H1 (cell line): ENCODE measurements at regions not wholly inside any gene's neighbourhood (a gene's known extent, or its start where the extent isn't known, plus 50 kb on each side); places are given as distances from the start of the nearest gene placed in this dataset.

Experiments
- CTCF ChIA-PET: fragments of 300-600 bp; sonication (Branson Sonifier 250); formaldehyde crosslinking; loops from one replicate; lab custom pipeline; 2021; ENCODE audit not compliant: partially characterized antibody; lab: Charles Lee
- POLR2A ChIA-PET: fragments of 300-600 bp; sonication (Branson Sonifier 250); formaldehyde crosslinking; loops from one replicate; lab custom pipeline; 2021; ENCODE audit warnings: inconsistent platforms; ENCODE audit not compliant: partially characterized antibody; lab: Charles Lee
- DNase-seq, 2 experiments: peaks; one replicate each; pipeline versions ENCODE4 v3.0.0 to v3.0.0-alpha.2; 2010 to 2022; ENCODE audit warnings: low spot score in 2 of 2, low read depth in 1 of 2, mixed read lengths in 1 of 2
- FAIRE-seq: peaks from 2 replicates; lab custom pipeline; 2011; peaks lifted over from hg19 to GRCh38; lab: Jason Lieb, UNC
- H2AFZ ChIP-seq: 2 replicates; pipeline ENCODE4 v1.8.1; 2012; ENCODE audit warnings: low read length, inconsistent platforms
- H2AK5ac ChIP-seq: 2 replicates; pipeline ENCODE4 v1.6.1; 2013; ENCODE audit warnings: low read depth, low read length
- H2BK120ac ChIP-seq: replicated peaks from 2 replicates; pipeline ENCODE3; 2013; ENCODE audit warnings: low read depth, low read length, inconsistent platforms
- H2BK12ac ChIP-seq: 2 replicates; pipeline ENCODE4 v1.6.1; 2013; ENCODE audit warnings: low read depth, low read length
- H2BK15ac ChIP-seq: 2 replicates; pipeline ENCODE4 v1.6.1; 2013; ENCODE audit warnings: low read length
- H2BK20ac ChIP-seq: 2 replicates; pipeline ENCODE4 v1.6.1; 2013; ENCODE audit warnings: low read length
- H2BK5ac ChIP-seq: 2 replicates; pipeline ENCODE4 v1.6.1; 2013; ENCODE audit warnings: low read depth, low read length
- H3K14ac ChIP-seq: 2 replicates; pipeline ENCODE4 v1.6.1; 2013; ENCODE audit warnings: inconsistent platforms; ENCODE audit not compliant: insufficient read length
- H3K18ac ChIP-seq: 2 replicates; pipeline ENCODE4 v1.6.1; 2013; ENCODE audit warnings: low read length; ENCODE audit errors: extremely low read depth
- H3K23ac ChIP-seq: 2 replicates; pipeline ENCODE4 v1.6.1; 2013; ENCODE audit warnings: inconsistent platforms; ENCODE audit not compliant: insufficient read length
- H3K23me2 ChIP-seq: 2 replicates; pipeline ENCODE4 v1.6.1; 2013; ENCODE audit warnings: low read depth, low read length
- H3K27ac ChIP-seq: 2 replicates; pipeline ENCODE4 v1.6.1; 2011; ENCODE audit warnings: low read depth, low read length, inconsistent platforms
- H3K27me3 ChIP-seq, 4 experiments: replicated peaks in 1 of 4; 1 replicate in 1 of 4; 2 replicates in 3 of 4; pipeline versions ENCODE4 v1.6.1 to v1.8.1; 2011 to 2013; ENCODE audit warnings: low read length in 3 of 4, mild to moderate bottlenecking in 3 of 4, inconsistent platforms in 2 of 4, mixed read lengths in 2 of 4, moderate library complexity in 1 of 4; ENCODE audit not compliant: control insufficient read depth in 3 of 4, insufficient read depth in 3 of 4; ENCODE audit errors: extremely low read depth in 1 of 4
- H3K36me3 ChIP-seq, 4 experiments: 2 replicates each; pipeline versions ENCODE4 v1.6.1 to v1.8.1; 2011 to 2013; ENCODE audit warnings: mild to moderate bottlenecking in 4 of 4, low read length in 3 of 4, moderate library complexity in 2 of 4, control low read depth in 1 of 4, inconsistent platforms in 1 of 4; ENCODE audit not compliant: insufficient read depth in 4 of 4, control insufficient read depth in 2 of 4
- H3K4ac ChIP-seq: replicated peaks from 2 replicates; pipeline ENCODE3; 2013; ENCODE audit warnings: low read length, low read depth, mixed read lengths, inconsistent platforms; ENCODE audit not compliant: insufficient read length
- H3K4me1 ChIP-seq, 4 experiments: replicated peaks in 1 of 4; 1 replicate in 1 of 4; 2 replicates in 3 of 4; pipeline versions ENCODE4 v1.6.1 to v1.8.1; 2011 to 2013; ENCODE audit warnings: low read length in 3 of 4, inconsistent platforms in 2 of 4, mixed read lengths in 1 of 4; ENCODE audit not compliant: insufficient read depth in 4 of 4, control insufficient read depth in 3 of 4
- H3K4me2 ChIP-seq, 2 experiments: 2 replicates each; pipeline versions ENCODE4 v1.6.1 to v1.8.1; 2011 to 2013; ENCODE audit warnings: low read depth in 2 of 2, low read length in 2 of 2, control low read depth in 1 of 2, inconsistent platforms in 1 of 2, mild to moderate bottlenecking in 1 of 2; ENCODE audit not compliant: insufficient read depth in 1 of 2
- H3K4me3 ChIP-seq, 4 experiments: fragments of 200-600, 300-600 bp in 1 of 4; sonication (generic), shearing (Covaris generic), sonication (Bioruptor Twin) in 1 of 4; 2 replicates each; pipeline versions ENCODE4 v1.5.1 to v1.8.1; 2011 to 2016; ENCODE audit warnings: low read length in 4 of 4, low read depth in 3 of 4, control low read depth in 2 of 4, inconsistent platforms in 2 of 4, mild to moderate bottlenecking in 2 of 4, mixed read lengths in 1 of 4, moderate library complexity in 1 of 4; ENCODE audit not compliant: insufficient read depth in 2 of 4; ENCODE audit errors: extremely low read depth in 1 of 4
- H3K56ac ChIP-seq: replicated peaks from 2 replicates; pipeline ENCODE3; 2013; ENCODE audit warnings: low read depth, mild to moderate bottlenecking, mixed read lengths, low read length, inconsistent platforms; ENCODE audit not compliant: insufficient read length
- H3K79me1 ChIP-seq: 2 replicates; pipeline ENCODE4 v1.6.1; 2013; ENCODE audit warnings: low read depth, low read length, control low read depth
- H3K79me2 ChIP-seq, 2 experiments: 2 replicates each; pipeline versions ENCODE4 v1.6.1 to v1.8.1; 2012 to 2013; ENCODE audit warnings: low read length in 2 of 2, mild to moderate bottlenecking in 2 of 2, inconsistent platforms in 1 of 2; ENCODE audit not compliant: insufficient read depth in 2 of 2, control insufficient read depth in 1 of 2
- H3K9ac ChIP-seq, 4 experiments: replicated peaks in 1 of 4; 1 replicate in 1 of 4; 2 replicates in 3 of 4; pipeline versions ENCODE4 v1.6.1 to v1.8.1; 2011 to 2013; ENCODE audit warnings: low read depth in 3 of 4, low read length in 3 of 4, control low read depth in 2 of 4, mild to moderate bottlenecking in 2 of 4, moderate library complexity in 2 of 4, inconsistent platforms in 1 of 4; ENCODE audit errors: extremely low read depth in 1 of 4
- H3K9me3 ChIP-seq, 2 experiments: 2 replicates each; pipeline versions ENCODE4 v1.6.1 to v1.8.1; 2012 to 2013; ENCODE audit warnings: mild to moderate bottlenecking in 2 of 2, moderate library complexity in 2 of 2, control low read depth in 1 of 2, inconsistent platforms in 1 of 2, low read depth in 1 of 2, low read length in 1 of 2, mixed read lengths in 1 of 2; ENCODE audit not compliant: insufficient read depth in 2 of 2
- H4K20me1 ChIP-seq, 2 experiments: replicated peaks in 1 of 2; 2 replicates each; pipeline versions ENCODE3 to v1.8.1; 2011 to 2013; ENCODE audit warnings: inconsistent platforms in 2 of 2, low read length in 2 of 2, mild to moderate bottlenecking in 1 of 2; ENCODE audit not compliant: insufficient read depth in 2 of 2, control insufficient read depth in 1 of 2
- H4K5ac ChIP-seq: 2 replicates; pipeline ENCODE4 v1.6.1; 2013; ENCODE audit warnings: low read length, low read depth, mixed read lengths, inconsistent platforms; ENCODE audit not compliant: insufficient read length
- H4K8ac ChIP-seq: 2 replicates; pipeline ENCODE4 v1.8.0; 2013; ENCODE audit warnings: mild to moderate bottlenecking, moderate library complexity, low read length, inconsistent platforms; ENCODE audit not compliant: insufficient read depth; ENCODE audit errors: extremely low read depth
- H4K91ac ChIP-seq: replicated peaks from 2 replicates; pipeline ENCODE3; 2013; ENCODE audit warnings: low read length, mixed read lengths, inconsistent platforms; ENCODE audit not compliant: insufficient read length
- CBX8 ChIP-seq: fragments of 300-800, 300-1000 bp; sonication (generic); IDR thresholded peaks from 2 replicates; pipeline ENCODE4 v1.7.1; 2016; ENCODE audit warnings: low read depth, low read length, borderline replicate concordance
- CTBP2 ChIP-seq: IDR thresholded peaks from 2 replicates; pipeline ENCODE4 v1.7.0; 2011; ENCODE audit warnings: borderline replicate concordance, mild to moderate bottlenecking, moderate library complexity, mixed read lengths, low read length; ENCODE audit not compliant: insufficient read depth, insufficient read length
- JUND ChIP-seq: IDR thresholded peaks from 2 replicates; pipeline ENCODE4 v1.6.1; 2011; ENCODE audit warnings: mild to moderate bottlenecking, improper control_type of control experiment, low read length
- MAFK ChIP-seq: IDR thresholded peaks from 2 replicates; pipeline ENCODE4 v1.6.1; 2012; ENCODE audit warnings: low read depth, mild to moderate bottlenecking, improper control_type of control experiment, low read length
- MAX ChIP-seq: IDR thresholded peaks from 2 replicates; pipeline ENCODE4 v1.6.1; 2012; ENCODE audit warnings: inconsistent platforms
- NANOG ChIP-seq: IDR thresholded peaks from 2 replicates; pipeline ENCODE4 v1.6.1; 2011; ENCODE audit warnings: low read length, low read depth, mild to moderate bottlenecking, inconsistent platforms; ENCODE audit not compliant: insufficient read depth, poor library complexity, severe bottlenecking
- RAD21 ChIP-seq, 2 experiments: IDR thresholded peaks in 1 of 2; conservative IDR thresholded peaks in 1 of 2; 2 replicates each; pipeline ENCODE4 v1.6.1; 2011; ENCODE audit warnings: low read depth in 2 of 2, low read length in 2 of 2, improper control_type of control experiment in 1 of 2, inconsistent platforms in 1 of 2, mild to moderate bottlenecking in 1 of 2, moderate library complexity in 1 of 2
- WGBS, 2 experiments: shearing (Covaris generic) in 1 of 2; methylation state at CpG; one replicate each; pipeline versions ENCODE4 v1.1.6 to v1.1.7; 2013 to 2015; ENCODE audit warnings: low lambda C conversion rate in 2 of 2, mixed read lengths in 2 of 2, inconsistent platforms in 1 of 2, low coverage in 1 of 2, missing lambda C conversion rate in 1 of 2; ENCODE audit not compliant: insufficient replicate concordance in 2 of 2, insufficient coverage in 1 of 2, insufficient read length in 1 of 2; ENCODE audit errors: extremely low coverage in 1 of 2, missing lambda C conversion rate in 1 of 2; 5-methylcytosine and 5-hydroxymethylcytosine counted together

- H2BK15ac ChIP-seq, result no peak overlapping the region
- H2BK5ac ChIP-seq, result no peak overlapping the region
- no peak overlapping the region for H3K27ac ChIP-seq
- ChIA-PET POLR2A (no interaction called here), CTCF (interaction anchor here (1.4 to 1.7 kb wide), 2 partner anchors 11 to 483 kb away, joined by 3 to 6 read pairs; no protein-coding TSS in a partner anchor)
- H2AFZ ChIP-seq, result no peak overlapping the region
- no peak overlapping the region for H3K9ac ChIP-seq
- no peak overlapping the region for H3K4me2 ChIP-seq
- no peak for TF ChIP-seq JUND
- TF ChIP-seq MAX, result no peak
- TF ChIP-seq RAD21 (IDR thresholded peaks at IDR 0.05 in 1 of 2, conservative IDR thresholded peaks at IDR 0.05 in 1 of 2; ENCODE audit: low read depth in 2 of 2, low read length in 2 of 2), result no peak
- no peak for TF ChIP-seq CBX8
- TF ChIP-seq CTBP2, result no peak
- TF ChIP-seq NANOG, result no peak
- TF ChIP-seq MAFK, result no peak
- H3K4me3 ChIP-seq, result no peak overlapping the region
- 89% methylated on average over 3 of the region's 3 CpGs; no CpG with 5 or more reads in 1 of the 2 experiments for WGBS, 2 experiments
- H3K23ac ChIP-seq, result no peak overlapping the region
- no peak overlapping the region for H3K56ac ChIP-seq
- no peaks in the 10 kb centered on the region for H3K9me3 ChIP-seq
- no peak for FAIRE-seq
- no peak overlapping the region for H2BK120ac ChIP-seq
- no peak overlapping the region for H4K91ac ChIP-seq
- H3K4ac ChIP-seq, result no peak overlapping the region
- no peak overlapping the region for H4K8ac ChIP-seq
- H3K18ac ChIP-seq, result no peak overlapping the region
- H2AK5ac ChIP-seq, result no peak overlapping the region
- H4K20me1 ChIP-seq, result no peaks in the 10 kb centered on the region
- H3K36me3 ChIP-seq, result no peaks in the 10 kb centered on the region
- H3K79me2 ChIP-seq, result no peaks in the 10 kb centered on the region
- H3K79me1 ChIP-seq, result no peaks in the 10 kb centered on the region
- H2BK20ac ChIP-seq, result no peak overlapping the region
- no peaks in the 10 kb centered on the region for H3K27me3 ChIP-seq
- no peak overlapping the region for H2BK12ac ChIP-seq
- H3K4me1 ChIP-seq, result peaks cover 0 to 4% (median 3%) of the 10 kb centered on the region in 4 experiments; a peak in 4 of 7 replicates
- H3K23me2 ChIP-seq, result no peaks in the 10 kb centered on the region
- no peak for DNase-seq
- no peak overlapping the region for H4K5ac ChIP-seq
- H3K14ac ChIP-seq, result no peak overlapping the region
Measured at GRCh38 chr13:39133781-39134180, 95.5 kb downstream of the NHLRC3 start.
